T-helper 1 cell treated with Interleukin-12 subunit alpha and Interleukin-12 subunit beta and Interleukin-4 antibody, amounts not matched to agents 30 μg/mL and 1 μg/mL, for 36 hours (primary cell): ENCODE measurements at regions not wholly inside any gene's neighbourhood (a gene's known extent, or its start where the extent isn't known, plus 50 kb on each side); places are given as distances from the start of the nearest gene placed in this dataset.
"Not testable (repeated sequence)": the region's sequence is repeated elsewhere in the genome, so short reads cannot be mapped to it uniquely, and the experiment has no call there.

Experiments
- H3K27ac Mint-ChIP-seq: one replicate; pipeline ENCODE4 v1.8.0; 2021; ENCODE audit warnings: mild to moderate bottlenecking, mixed read lengths
- H3K27me3 Mint-ChIP-seq: one replicate; pipeline ENCODE4 v1.8.0; 2021; ENCODE audit warnings: low read depth, mixed read lengths
- H3K36me3 Mint-ChIP-seq: one replicate; pipeline ENCODE4 v1.8.0; 2021; ENCODE audit warnings: low read depth, mixed read lengths
- H3K4me1 Mint-ChIP-seq: one replicate; pipeline ENCODE4 v1.8.0; 2021; ENCODE audit warnings: low read depth, mixed read lengths
- H3K4me3 Mint-ChIP-seq: one replicate; pipeline ENCODE4 v1.8.0; 2021; ENCODE audit warnings: mild to moderate bottlenecking, moderate library complexity, mixed read lengths
- H3K9me3 Mint-ChIP-seq: one replicate; pipeline ENCODE4 v1.8.0; 2021; ENCODE audit warnings: mixed read lengths

DNA sequence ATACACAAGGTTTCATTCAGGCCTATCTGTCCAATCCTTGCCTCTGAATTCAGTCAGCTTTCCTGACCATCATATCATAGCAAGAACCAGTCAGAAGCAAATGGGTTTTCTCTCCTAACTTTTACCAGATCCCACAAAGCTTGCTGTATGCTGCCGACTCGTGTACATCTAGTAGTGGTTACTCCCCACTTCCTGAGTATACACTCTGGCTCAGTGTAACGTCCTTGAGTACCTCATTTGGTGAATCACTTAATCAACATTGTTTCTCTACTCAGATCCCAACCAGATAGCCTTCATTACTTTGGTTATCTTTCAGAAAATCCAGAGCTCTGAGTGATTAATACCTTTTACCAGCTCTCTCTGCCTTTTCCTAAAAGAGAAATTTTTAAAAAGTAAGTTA is 728.2 kb downstream of the GALC start:
- Mint-ChIP-seq H3K4me3 (no peak overlapping the region), H3K27ac (no peak overlapping the region), H3K27me3 (no peaks in the 10 kb centered on the region), H3K4me1 (no peaks in the 10 kb centered on the region), H3K9me3 (peaks cover 15% of the 10 kb centered on the region), H3K36me3 (no peaks in the 10 kb centered on the region)

DNA sequence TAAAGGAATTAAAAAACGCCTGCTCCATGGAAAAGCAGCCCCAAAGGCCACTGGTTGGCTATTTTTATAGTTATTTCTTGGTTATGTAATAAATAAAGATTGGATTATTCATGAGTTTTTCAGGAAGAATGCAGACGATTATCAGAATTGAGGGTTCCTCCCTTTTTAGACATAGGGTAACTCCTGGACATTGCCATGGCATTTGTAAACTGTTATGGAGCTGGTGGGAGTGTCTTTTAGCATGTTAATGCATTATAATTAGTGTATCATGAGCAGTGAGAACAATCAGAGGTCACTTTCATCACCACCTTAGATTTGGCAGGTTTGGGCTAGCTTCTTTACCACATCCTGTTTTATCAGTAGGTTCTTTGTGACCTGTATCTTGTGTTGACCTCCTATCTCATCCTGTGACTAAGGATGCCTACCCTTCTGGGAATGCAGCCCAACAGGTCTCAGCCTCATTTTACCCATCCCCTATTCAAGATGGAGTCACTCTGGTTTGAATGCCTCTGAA is 728.7 kb downstream of the GALC start:
- Mint-ChIP-seq H3K9me3 (peaks cover 15% of the 10 kb centered on the region), H3K27me3 (no peaks in the 10 kb centered on the region), H3K4me3 (no peak overlapping the region), H3K36me3 (no peaks in the 10 kb centered on the region), H3K4me1 (no peaks in the 10 kb centered on the region), H3K27ac (no peak overlapping the region)

DNA sequence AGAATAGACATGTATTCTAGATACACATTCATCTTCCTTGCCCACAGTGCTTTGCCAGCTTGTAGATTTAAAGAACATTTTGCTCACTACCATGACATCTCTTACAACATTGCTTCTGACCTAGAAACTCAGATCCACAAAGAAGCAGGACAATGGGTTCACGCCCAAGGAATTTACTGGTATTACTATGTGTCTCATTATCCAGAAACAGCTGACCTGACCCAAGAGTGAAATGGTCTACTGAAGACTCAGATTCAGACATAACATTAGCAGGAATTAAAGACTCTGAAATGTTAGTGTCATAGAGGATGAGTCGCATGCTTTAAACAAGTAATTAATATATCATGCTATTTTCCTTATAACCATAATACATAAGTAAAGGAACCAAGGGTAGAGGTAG is 731.4 kb downstream of the GALC start:
- H3K36me3 Mint-ChIP-seq, result no peaks in the 10 kb centered on the region
- H3K4me1 Mint-ChIP-seq, result no peaks in the 10 kb centered on the region
- no peak overlapping the region for H3K4me3 Mint-ChIP-seq
- no peaks in the 10 kb centered on the region for H3K27me3 Mint-ChIP-seq
- H3K27ac Mint-ChIP-seq, result no peak overlapping the region
- H3K9me3 Mint-ChIP-seq, result peaks cover 24% of the 10 kb centered on the region

DNA sequence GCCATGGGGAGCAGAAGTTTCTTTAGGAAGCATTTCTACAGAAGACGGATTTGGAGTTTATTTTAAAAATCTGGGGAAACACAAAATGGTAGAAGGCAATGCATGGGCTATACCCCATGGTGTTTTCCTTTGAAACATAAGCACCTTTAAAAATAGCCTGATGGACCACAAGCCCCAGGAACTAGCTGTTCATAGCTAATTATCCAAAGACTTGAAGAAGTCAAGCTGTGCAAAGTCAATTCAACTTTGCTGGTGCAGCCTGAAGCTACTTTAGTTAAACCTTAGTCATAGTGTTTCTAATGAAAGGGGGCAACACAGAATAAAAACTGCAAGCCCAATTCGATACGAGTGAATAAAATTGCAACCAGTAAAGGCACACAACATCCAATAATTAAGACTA is 732.5 kb downstream of the GALC start:
- Mint-ChIP-seq H3K27ac (no peak overlapping the region), H3K36me3 (no peaks in the 10 kb centered on the region), H3K9me3 (peaks cover 21% of the 10 kb centered on the region), H3K27me3 (no peaks in the 10 kb centered on the region), H3K4me1 (no peaks in the 10 kb centered on the region), H3K4me3 (no peak overlapping the region)

DNA sequence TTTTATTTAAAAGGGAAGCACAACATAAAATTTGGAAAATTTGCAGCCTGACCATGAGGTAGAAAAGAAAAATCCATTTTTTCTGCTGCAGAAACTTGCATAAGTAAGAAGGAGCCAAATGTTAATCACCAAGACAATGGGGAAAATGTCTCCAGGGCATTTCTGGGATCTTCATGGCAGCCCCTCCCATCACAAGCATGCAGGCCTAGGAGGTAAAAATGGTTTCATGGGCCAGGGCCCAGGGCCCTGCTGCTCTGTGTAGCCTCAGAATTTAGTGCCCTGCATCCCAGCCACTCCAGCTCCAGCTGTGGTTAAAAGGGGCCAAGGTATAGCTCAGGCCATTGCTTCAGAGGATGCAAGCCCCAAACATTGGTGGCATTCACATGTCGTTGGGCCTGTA is 735.6 kb downstream of the GALC start:
- Mint-ChIP-seq H3K27ac (no peak overlapping the region), H3K36me3 (no peaks in the 10 kb centered on the region), H3K4me1 (no peaks in the 10 kb centered on the region)

GRCh38 chr14:87255058-87255457 is 737.9 kb downstream of the GALC start:
- Mint-ChIP-seq H3K27ac (no peak overlapping the region), H3K4me1 (no peaks in the 10 kb centered on the region), H3K9me3 (peaks cover 16% of the 10 kb centered on the region), H3K4me3 (no peak overlapping the region), H3K36me3 (no peaks in the 10 kb centered on the region), H3K27me3 (no peaks in the 10 kb centered on the region)

More for the DNA sequence above, 735.6 kb downstream of the GALC start:
- Mint-ChIP-seq H3K9me3 (peaks cover 19% of the 10 kb centered on the region), H3K27me3 (no peaks in the 10 kb centered on the region), H3K4me3 (no peak overlapping the region)

DNA sequence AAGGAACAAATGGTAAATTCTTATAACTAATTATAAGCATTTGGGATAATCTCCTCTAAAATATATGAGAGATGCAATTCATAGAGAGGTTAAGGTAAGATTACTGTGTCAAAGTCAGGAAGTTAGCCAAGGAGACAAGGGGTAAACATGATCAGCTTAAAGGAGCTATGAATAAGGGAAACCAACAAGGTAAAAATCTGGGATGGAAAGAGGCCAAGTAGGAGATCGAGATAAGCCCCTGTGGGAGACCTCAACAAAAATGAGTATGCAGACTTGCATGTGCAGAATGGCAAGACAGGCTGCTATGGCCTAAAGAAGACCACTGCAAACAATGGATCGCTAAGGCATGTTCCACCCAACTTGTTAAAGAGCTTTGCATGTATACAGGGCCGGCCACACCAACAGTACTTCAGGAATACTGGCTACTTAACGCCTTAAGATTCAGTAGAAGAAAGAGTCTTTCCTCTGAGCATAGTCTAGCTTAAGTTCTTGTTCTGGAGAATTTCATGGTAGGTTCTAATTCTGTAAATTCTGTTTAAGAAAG is 738.6 kb downstream of the GALC start:
- Mint-ChIP-seq H3K4me1 (no peaks in the 10 kb centered on the region), H3K36me3 (no peaks in the 10 kb centered on the region), H3K4me3 (no peak overlapping the region), H3K27ac (no peak overlapping the region), H3K9me3 (peaks cover 15% of the 10 kb centered on the region), H3K27me3 (no peaks in the 10 kb centered on the region)

DNA sequence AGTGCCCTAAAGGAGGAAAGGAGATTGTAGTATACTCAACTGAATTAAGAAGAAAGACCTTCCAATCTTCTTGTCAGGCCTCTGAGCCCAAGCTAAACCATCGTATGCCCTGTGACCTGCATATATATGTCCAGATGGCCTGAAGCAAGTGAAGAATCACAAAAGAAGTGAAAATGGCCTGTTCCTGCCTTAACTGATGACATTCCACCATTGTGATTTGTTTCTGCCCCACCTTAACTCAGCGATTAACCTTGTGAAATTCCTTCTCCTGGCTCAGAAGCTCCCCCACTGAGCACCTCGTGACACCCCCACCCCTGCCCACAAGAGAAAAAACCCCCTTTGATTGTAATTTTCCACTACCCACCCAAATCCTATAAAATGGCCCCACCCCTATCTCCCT is 739.2 kb downstream of the GALC start:
- not testable (repeated sequence) for H3K27me3 Mint-ChIP-seq, H3K4me3 Mint-ChIP-seq

DNA sequence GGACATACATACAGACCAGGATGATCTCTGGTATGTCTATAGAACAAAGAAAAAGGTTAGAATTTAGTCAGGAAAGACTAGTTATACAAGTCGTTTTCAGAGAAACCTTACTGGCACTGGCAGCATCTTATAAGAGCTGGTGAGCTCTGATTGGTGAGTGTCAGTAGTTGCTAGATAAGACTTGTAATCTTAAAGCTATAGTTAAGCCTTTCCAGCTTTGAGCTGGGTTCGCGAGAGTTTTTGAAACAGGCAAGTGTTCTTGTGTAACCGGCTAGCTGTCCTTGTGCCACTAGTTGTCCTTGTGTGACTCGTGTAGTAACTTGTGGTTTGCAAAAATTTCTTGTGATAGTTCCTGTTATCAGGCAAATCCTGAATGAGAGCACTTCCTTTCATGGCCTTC is 740.9 kb downstream of the GALC start:
- Mint-ChIP-seq H3K27ac (no peak overlapping the region), H3K36me3 (no peaks in the 10 kb centered on the region), H3K9me3 (peaks cover 14% of the 10 kb centered on the region), H3K4me3 (no peak overlapping the region), H3K27me3 (no peaks in the 10 kb centered on the region), H3K4me1 (no peaks in the 10 kb centered on the region)

More for the DNA sequence above, 739.2 kb downstream of the GALC start:
- H3K27ac Mint-ChIP-seq, H3K4me1 Mint-ChIP-seq, H3K36me3 Mint-ChIP-seq: not testable (repeated sequence)
- peaks cover 12% of the 10 kb centered on the region for H3K9me3 Mint-ChIP-seq

DNA sequence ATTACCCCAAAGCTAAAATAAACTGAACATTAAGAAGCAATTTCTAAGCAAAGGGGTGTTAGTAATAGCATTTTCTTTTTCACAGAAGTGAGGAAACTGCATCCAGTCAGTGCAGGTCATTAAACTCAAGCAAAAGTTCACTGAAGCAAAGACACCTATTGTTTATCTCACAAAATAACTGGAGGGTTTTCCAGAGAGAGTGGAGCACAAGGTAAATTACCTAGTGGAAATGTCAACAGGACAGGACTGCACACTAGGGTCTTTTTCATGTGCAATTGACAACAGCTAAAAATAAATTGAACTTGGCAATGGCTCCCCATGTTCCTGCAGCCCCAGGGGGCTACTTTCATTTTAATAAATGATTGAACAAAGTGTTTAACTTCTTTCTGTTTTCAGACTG is 742.0 kb downstream of the GALC start:
- Mint-ChIP-seq H3K27ac (no peak overlapping the region), H3K9me3 (peaks cover 14% of the 10 kb centered on the region), H3K27me3 (no peaks in the 10 kb centered on the region), H3K36me3 (no peaks in the 10 kb centered on the region), H3K4me3 (no peak overlapping the region), H3K4me1 (no peaks in the 10 kb centered on the region)

- H3K4me3 Mint-ChIP-seq, result no peak overlapping the region
- no peak overlapping the region for H3K27ac Mint-ChIP-seq
- H3K4me1 Mint-ChIP-seq, result no peaks in the 10 kb centered on the region
- H3K27me3 Mint-ChIP-seq, result no peaks in the 10 kb centered on the region
- H3K9me3 Mint-ChIP-seq, result peaks cover 19% of the 10 kb centered on the region
- H3K36me3 Mint-ChIP-seq, result no peaks in the 10 kb centered on the region
These were observed 751.8 kb downstream of the GALC start for GRCh38 chr14:87241018-87241768.

DNA sequence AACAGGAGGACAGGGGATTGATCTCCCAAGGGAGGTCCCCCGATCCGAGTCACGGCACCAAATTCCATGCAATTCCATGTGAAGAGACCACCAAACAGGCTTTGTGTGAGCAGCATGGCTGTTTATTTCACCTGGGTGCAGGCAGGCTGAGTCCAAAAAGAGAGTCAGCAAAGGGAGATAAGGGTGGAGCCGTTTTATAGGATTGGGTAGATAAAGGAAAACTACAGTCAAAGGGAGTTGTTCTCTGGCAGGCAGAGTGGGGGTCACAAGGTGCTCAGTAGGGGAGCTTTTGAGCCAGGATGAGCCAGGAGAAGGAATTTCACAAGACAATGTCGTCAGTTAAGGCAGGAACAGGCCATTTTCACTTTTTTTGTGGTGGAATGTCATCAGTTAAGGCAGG is 752.7 kb downstream of the GALC start:
- H3K27ac Mint-ChIP-seq, H3K27me3 Mint-ChIP-seq: not testable (repeated sequence)

DNA sequence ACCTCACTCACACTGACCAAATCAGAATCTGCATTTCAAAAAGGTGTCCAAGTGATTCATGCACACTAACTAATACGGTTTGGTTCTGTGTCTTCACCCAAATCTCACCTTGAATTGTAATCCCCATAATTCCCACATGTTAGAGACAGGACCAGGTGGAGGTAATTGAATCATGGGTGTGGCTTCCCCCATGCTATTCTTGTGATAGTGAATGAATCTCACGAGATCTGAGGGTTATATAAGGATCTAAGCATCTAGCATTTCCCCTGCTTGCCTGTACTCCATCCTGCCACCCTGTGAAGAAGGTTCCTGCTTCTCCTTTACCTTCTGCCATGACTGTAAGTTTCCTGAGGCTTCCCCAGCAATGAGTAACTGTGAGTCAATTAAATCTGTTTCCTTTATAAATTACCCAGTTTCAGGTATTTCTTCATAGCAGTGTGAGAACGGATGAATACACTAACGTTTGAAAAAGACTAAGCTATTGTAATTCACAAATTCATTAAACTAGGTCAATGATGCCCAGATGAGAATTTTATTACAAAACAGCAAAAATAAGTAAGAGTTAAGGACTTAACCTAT is 759.1 kb downstream of the GALC start:
- no peak overlapping the region for H3K27ac Mint-ChIP-seq
- H3K27me3 Mint-ChIP-seq, result no peaks in the 10 kb centered on the region
- no peak overlapping the region for H3K4me3 Mint-ChIP-seq
- no peaks in the 10 kb centered on the region for H3K36me3 Mint-ChIP-seq
- H3K4me1 Mint-ChIP-seq, result no peaks in the 10 kb centered on the region
- peaks cover 34% of the 10 kb centered on the region for H3K9me3 Mint-ChIP-seq

More for the DNA sequence above, 752.7 kb downstream of the GALC start:
- peaks cover 26% of the 10 kb centered on the region for H3K9me3 Mint-ChIP-seq
- H3K36me3 Mint-ChIP-seq, H3K4me1 Mint-ChIP-seq, H3K4me3 Mint-ChIP-seq: not testable (repeated sequence)

DNA sequence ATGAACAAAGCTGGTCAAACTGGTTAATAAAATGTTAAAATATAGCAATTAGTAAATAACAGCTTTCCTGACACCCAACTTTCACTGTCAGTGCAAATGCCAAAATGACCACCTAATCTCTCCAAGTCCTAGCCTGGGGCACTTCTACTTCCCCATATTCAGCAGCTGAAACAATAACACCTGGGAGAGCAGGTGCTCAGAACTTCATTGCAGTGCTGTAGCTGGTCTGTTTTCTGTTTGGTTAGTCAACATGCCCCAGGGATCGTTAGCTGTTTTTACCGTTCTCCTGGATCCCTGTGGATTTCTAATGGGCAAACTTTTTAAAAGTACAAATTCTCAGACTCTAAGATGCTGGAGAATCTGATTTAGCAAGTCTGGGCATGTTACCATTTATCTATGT is 759.7 kb downstream of the GALC start:
- Mint-ChIP-seq H3K27me3 (no peaks in the 10 kb centered on the region), H3K9me3 (peaks cover 31% of the 10 kb centered on the region), H3K36me3 (no peaks in the 10 kb centered on the region), H3K4me1 (no peaks in the 10 kb centered on the region), H3K27ac (no peak overlapping the region), H3K4me3 (no peak overlapping the region)

DNA sequence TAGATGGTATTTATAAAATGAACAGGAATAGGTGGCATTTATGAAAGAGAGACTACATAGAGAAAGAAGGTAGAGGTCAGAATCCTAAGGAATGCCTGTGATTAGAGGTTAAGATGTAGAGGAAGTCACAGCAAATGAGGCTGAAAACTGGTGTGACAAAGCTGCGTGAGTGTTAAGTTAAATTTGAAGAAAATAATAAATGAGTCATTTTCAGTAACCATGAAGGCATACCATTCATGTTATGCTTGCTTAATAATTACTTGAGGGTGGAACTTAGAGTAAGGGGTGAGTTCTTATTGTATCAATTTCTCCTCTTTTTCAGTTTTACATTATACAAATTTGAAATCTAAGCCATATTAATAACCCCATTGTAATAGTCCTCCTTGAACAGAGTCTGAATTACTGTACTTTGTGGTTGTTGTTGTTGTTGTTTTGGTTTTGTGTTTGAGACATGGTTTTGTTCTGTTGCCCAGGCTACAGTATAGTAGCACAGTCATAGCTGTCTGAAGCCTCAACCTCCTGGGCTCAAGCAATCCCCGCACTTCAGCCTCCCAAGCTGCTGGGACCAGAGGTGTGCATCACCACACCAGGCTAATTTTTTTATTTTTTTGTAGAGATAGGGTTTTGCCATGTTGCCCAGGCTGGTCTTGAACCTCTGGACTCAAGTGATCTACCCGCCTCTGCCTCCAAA is 761.5 kb downstream of the GALC start:
- no peaks in the 10 kb centered on the region for H3K36me3 Mint-ChIP-seq
- H3K4me3 Mint-ChIP-seq, result no peak overlapping the region
- no peaks in the 10 kb centered on the region for H3K4me1 Mint-ChIP-seq
- no peak overlapping the region for H3K27ac Mint-ChIP-seq
- no peaks in the 10 kb centered on the region for H3K27me3 Mint-ChIP-seq
- peaks cover 23% of the 10 kb centered on the region for H3K9me3 Mint-ChIP-seq
